ENCODE measurements at regions not wholly inside any gene's neighbourhood (a gene's known extent, or its start where the extent isn't known, plus 50 kb on each side); places are given as distances from the start of the nearest gene placed in this dataset.
"Not testable (repeated sequence)": the region's sequence is repeated elsewhere in the genome, so short reads cannot be mapped to it uniquely, and the experiment has no call there.

DNA sequence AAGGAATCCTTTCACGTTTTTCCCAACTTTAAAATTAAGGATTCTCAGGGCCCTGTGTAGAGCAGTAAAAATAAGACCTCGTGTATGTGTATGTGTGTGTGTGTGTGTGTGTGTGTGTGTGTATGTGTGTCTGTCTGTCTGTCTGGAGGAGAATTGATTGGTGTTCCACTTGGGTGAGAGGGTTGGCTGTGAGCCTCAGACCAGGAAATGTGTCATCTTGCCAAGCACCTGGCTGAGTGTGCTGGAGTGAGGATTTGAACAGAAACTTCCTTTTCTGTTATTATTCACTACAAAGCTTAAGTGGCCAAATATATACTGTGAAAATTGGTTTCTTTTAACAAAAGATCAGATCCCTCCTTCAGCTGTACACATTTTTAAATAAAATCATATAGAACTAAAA lies 103.6 kb upstream of the NUDT6 start:
- not testable (repeated sequence) for DNase-seq (ENCODE audit: low spot score)

DNA sequence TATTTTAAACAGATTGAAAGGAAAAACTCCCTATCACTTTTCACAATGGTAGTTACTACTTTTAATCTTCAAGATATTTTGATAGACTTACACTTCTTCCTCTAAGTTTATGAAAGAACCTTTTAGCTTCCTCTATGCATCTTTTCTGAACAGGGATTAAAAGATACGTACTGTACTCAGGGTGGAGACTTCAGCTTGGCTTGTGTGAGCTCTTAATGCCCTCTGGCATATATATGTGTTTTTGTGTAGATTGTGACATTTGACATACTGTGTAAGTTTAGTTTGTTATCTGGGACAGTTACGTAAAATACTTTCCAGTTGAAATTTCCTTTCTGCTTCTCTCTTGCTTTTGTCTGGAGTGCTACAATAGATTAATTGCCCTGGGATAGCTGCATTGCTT lies 109.3 kb upstream of the NUDT6 start:
- DNase-seq (ENCODE audit: low spot score) = no peak

DNA sequence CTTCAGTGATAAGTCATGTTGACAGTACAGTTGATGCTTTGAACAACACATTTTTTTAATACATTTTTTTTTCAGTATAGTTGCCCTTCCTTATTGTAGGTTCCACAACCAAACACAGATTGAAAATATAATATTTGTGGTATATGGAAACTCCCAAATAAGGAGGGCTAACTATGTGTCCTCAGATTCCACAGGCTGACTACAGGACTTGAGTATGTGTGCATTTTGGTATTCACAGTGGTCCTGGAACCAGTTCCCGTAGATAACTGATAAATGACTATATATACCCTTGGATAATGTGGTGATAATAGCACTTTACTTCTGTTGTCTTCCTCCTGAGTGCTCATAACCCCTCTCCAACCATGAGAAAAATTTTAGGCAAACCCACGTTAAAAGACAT lies 111.6 kb upstream of the NUDT6 start:
- DNase-seq (ENCODE audit: low spot score) = no peak

DNA sequence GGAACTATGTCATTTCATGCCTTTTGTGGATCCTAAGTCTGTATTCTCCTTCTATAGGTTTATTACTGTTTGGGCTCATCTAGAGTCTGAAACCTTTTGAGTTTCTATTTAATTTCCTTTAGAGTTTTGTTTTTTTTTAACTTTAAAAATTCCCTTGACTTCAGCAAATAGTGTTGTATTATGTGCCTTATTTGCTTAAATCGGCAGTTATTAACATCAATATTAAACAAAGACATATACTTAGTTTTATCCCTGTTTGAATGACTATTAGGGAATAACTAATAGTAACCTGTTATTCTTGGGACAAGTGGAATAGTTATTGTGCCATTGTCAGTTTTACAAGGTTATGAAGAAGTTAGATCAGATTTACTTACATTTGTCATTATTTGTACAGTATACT lies 112.8 kb upstream of the NUDT6 start:
- no peak for DNase-seq (ENCODE audit: low spot score)

DNA sequence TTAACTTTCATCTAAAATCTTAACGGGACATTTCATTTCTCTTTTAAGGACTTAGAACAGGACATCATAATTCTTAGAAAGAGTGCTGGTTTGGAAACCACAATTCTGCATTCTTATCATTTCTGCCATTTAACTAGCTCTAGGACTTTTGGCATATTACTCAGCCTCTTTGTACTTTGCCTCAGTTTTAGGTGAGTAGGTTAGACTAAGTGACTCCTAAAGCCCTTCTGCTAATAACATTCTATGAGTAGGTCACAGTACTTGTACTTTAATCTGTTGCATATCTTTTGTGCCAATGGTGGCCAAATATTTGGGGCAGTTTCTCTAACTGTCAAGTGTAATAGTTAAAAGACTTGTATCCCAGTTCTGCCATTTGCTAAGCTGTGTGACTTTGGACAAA lies 115.4 kb upstream of the NUDT6 start:
- no peak for DNase-seq (ENCODE audit: low spot score)

DNA sequence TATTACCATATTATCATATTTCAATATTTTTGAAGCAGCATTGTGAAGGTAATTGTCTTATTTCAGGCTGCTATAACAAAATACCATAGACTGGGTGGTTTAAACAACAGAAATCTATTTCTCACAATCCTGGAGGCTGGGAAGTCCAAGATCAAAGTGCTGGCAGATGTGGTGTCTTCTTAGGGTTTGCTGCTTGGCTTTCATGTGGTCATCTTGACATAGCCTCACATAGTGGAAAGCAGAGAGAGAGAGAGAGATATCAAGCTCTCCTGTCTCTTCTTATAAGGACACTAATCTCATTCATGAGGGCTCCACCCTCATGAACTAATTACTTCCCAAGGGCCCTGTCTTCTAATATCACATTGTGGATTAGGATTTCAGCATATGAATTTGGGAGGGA lies 119.7 kb upstream of the NUDT6 start:
- no peak for DNase-seq (ENCODE audit: low spot score)

DNA sequence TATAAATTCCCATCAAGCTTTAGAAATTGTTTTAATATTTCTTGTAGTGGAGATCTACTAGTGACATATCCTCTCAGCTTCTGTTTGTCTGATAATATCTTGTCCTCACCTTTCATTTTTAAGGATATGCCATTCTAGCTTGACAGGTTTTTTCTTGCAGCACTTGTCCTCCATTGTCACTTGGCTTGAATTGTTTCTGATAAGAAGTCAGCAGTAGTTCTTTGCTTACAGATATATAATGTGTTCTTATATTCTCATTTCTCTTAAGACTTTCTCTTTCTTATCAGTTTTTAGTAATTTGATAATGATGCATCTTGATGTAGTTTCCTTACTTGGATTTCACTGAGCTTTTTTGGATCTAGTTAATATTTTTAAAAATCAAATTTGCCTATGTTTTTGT lies 120.6 kb upstream of the NUDT6 start:
- no peak for DNase-seq (ENCODE audit: low spot score)

DNA sequence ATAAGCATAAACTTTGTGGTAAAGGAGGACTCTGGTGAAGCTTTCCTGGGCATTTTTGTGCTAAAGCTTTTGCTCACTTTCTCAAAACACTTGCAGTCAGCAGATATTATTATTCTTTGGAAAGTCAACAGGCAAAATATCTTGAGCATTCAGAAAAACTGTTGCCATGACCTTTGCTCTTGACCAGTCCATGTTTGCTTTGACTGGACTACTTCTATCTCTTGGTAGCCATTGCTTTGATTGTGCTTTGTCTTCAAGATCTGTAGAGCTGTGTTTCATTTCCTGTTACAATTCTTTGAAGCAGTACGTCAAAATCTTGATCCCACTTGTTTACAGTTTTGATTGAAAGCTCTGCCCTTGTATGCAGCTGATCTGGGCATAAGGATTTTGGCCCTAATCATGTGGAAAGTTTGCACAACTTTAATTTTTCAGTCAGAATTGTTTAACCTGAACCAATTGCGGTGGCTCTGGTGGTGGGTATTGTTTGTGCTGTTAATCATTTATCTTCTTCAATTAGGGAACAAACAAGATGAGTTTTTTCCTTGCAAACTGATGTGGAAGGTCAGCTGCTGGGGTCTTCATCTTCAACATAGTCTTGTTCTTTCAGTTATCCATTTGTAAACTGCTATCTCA lies 121.5 kb upstream of the NUDT6 start:
- no peak for DNase-seq (ENCODE audit: low spot score)

DNA sequence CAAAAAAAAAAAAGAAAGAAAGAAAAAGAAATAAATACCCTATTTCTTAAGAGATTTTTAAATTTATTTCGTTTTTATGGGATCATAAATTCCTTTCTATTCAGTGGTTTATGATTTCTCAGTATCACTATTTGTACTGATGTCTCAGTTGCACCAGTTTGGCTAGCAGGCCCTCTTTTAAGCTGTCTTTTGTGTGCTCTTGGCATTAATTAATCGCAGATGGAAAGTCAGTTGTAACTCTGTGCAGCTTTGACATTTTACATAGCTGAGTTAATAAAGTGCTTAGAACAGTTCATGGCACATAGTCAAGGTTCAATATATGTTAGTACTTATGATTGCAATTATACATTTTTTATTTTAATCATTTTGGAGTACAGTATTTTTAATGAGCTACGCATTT lies 123.7 kb upstream of the NUDT6 start:
- no peak for DNase-seq (ENCODE audit: low spot score)

DNA sequence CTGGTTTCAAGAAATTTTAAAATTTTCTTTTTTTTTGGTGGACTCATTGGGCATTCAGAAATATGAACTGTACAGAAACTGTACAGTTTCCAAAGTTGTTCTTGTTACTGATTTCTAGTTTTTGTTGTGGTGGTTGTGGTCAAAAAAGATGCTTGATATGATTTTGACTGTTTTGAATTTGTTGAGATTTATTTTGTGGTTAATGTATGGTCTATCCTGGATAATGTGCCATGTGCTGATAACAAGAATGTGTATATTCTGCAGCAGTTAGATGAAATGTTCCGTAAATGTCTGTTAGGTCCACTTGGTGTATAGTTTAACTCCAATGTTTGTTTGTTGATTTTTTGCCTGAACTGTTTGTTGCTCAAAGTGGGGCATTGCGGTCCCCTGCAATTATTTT lies 127.6 kb upstream of the NUDT6 start:
- no peak for DNase-seq (ENCODE audit: low spot score)

DNA sequence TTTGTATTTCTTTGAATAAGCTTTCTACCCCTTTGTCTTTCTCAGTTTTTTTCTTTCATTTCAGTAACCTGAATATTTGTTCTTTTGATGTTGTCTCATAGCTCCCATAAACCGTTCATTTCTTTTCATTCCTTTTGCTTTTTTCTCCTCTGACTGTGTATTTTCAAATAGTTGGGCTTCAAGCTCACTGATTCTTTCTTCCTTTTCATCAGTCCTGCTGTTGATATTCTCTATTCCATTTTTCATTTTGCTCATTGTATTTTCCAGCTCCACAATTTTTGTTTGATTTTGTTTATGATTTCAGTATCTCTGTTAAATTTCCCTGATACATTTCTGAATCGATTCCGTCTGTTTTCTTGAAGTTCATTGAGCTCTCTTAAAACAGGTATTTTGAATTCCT lies 129.6 kb upstream of the NUDT6 start:
- DNase-seq (ENCODE audit: low spot score) = no peak

DNA sequence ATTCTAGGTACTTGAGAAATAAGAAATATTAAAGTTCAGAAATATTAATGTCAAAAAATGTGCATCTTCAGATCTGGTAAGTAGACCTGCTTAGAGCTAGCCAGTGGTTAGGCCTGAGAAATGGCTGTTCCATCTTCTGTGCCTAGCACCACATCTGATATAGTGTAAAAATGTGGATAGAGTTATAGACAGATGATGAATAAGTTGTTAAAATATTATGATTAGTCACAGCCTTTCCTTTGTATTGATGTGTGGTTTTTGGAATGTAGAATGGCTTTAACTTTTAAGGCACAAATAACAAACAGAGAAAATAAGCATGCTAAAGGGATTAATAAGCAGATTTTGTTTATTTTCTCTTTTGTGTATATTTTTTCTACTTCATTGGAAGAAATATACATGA lies 133.5 kb upstream of the NUDT6 start:
- DNase-seq (ENCODE audit: low spot score) = no peak

DNA sequence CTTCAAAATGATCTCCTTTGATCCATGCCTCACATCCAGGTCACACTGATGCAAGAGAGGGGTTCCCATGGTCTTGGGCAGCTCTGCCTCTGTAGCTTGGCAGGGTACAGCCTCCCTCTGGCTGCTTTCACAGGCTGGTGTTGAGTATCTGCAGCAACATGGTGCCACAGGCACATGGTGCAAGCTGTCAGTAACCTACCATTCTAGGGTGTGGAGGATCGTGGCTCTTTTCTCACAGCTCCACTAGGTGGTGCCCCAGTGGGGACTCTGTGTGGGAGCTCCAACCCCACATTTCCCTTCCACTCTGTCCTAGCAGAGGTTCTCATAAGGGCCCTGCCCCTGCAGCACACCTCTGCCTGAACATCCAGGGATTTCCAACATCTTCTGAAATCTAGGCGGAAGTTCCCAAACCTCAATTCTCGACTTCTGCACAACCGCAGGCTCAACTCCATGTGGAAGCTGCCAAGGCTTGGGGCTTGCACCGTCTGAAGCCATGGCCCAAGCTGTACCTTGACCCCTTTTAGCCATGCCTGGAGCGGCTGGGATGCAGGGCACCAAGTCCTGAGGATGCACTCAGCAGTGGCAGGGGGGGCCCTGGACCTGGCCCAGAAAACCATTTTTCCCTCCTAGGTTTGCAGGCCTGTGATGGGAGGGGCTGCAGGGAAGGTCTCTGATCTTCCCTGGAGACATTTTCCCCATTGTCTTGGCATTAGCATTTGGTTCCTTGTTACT lies 137.8 kb upstream of the NUDT6 start:
- no peak for DNase-seq (ENCODE audit: low spot score)

DNA sequence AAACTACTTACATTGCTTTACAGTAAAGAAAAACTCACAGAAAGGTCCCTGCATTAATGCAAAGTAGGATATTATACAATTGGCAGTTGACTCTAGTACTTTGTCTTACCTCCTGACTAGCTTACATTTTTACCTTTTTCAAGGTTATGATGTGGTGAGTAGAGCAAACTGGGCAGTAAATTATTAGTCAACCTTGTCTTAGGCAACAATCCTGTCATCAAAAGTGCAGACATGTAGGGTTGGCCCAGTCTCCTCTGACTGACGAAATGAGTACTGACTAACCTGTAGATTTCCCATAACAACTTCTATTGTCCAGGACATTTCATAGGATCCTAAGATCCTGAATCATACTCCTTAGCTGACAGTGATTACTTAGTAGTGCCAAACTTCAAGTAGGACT lies 142.0 kb upstream of the NUDT6 start:
- no peak for DNase-seq (ENCODE audit: low spot score)

DNA sequence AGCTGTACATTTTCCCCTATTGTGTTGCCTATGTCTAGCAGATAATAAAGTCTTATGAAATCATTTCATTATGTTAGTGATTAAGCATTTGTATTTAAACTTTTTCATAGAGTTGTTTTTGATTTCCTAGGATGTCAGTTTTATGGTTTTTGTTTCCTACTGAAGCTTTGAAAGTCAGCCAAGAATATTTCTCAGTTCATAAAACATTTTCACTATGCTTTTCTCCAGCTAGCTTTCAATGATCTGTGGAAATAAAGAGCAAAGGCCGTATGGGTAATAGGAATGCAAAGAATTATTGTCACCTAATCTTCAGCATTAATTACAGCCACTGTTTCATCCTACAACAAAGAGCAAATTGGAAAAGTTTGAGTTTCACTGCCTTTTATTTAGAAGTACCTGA lies 145.7 kb upstream of the NUDT6 start:
- DNase-seq (ENCODE audit: low spot score) = no peak

DNA sequence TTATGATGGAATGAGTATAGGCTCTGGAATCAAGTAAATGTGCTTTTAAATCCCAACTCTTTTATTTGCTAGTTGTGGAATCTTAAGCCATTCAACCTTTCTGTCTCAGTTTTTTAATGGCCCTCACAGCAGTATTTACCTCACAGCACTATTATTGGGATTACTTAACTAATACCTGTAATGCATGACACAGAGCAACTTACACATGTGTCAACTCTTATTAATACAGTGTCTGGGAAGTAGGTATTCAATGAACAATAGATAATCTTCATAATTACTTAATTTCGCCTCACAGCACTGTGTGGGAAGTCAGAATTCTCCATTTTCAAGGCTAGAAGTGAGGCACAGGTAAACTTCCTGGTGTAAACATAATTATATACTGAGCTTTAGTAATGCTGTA lies 149.7 kb upstream of the NUDT6 start:
- no peak for DNase-seq (ENCODE audit: low spot score)

DNA sequence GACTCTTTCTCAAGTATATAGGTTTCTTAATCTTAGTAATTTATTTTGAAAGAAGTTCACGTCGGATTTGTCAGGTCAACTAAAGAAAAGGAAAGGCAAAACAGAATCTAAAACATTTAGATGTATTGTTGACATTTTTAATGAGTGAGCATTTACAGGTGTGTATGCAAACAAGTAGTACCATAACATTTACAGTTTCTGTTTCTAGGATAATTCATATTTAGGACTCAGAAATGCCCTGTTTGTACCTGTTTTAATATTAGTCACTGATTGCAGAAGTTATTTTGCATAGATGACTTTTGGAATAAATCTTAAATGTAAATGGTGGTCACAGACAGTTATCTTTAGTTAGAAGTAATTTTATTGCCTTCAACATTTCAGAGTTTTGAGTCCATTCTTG lies 151.3 kb upstream of the NUDT6 start:
- no peak for DNase-seq (ENCODE audit: low spot score)

DNA sequence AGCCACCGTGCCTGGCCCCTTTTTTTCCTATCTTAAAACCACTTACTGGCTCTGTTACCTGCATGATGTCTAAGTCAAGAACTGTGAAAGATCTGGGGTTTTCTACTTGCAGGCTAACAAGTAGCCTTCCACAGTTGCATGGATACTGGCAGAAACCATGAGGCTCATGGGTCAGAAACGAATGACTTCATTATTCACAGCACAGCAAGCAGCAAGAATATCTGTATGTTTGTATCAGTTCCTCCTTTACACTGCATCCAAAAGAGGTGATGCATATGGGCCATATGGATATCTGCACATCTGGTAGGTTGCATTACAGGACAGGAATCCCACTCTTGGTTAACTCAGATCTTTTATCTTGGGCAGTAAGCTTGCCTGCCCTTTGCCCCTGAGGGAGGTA lies 154.9 kb upstream of the NUDT6 start:
- DNase-seq (ENCODE audit: low spot score) = no peak

DNA sequence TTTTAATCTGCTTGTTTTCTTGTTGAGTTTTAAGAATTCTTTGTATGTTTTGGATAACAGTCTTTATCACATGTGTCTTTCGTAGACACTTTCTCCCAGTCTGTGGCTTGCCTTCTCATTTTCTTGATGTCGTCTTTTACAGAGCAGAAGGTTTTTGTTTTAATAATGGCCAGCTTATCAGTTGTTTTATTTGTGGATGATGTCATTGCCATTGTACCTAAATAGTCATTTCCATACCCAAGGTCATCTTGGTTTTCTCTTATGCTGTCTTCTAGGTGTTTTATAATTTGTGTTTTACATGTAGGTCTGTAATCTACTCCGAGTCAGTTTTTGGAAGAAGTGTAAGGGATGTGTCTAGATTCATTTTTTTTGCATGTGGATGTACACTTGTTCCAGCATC lies 159.6 kb upstream of the NUDT6 start:
- DNase-seq (ENCODE audit: low spot score) = no peak

DNA sequence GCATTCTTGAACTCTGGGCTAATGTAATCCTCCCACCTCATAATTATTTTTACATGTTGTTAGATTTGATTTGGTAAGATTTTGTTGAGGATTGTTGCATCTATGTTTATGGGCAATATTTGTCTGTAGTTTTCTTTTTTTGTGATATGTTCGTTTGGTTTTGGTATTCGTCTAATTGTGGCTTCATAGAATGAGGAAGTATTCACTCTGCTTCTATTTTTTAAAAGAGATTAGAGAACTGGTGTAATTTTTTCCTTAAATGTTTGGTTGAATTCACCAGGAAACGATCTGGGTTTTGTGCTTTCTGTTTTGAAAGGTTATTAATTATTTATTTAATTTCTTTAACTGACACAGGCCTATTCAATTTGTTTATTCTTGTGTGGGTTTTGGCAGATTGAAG lies 161.2 kb upstream of the NUDT6 start:
- no peak for DNase-seq (ENCODE audit: low spot score)

DNA sequence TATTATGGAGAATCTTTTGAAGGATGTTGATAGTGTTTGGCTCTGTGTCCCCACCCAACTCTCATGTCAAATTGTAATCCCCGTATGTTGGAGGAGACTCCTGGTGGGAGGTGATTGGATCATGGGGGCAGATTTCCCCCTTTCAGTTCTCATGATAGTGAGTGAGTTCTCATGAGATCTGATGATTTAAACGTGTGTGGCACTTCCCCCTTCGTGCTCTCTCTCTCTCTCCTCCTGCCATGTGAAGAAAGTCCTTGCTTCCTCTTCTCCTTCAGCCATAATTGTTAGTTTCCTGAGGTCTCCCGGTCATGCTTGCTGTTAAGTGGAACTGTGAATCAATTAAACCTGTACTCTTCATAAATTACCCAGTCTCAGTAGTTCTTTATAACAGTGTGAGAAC lies 166.1 kb upstream of the NUDT6 start:
- DNase-seq (ENCODE audit: low spot score) = no peak

DNA sequence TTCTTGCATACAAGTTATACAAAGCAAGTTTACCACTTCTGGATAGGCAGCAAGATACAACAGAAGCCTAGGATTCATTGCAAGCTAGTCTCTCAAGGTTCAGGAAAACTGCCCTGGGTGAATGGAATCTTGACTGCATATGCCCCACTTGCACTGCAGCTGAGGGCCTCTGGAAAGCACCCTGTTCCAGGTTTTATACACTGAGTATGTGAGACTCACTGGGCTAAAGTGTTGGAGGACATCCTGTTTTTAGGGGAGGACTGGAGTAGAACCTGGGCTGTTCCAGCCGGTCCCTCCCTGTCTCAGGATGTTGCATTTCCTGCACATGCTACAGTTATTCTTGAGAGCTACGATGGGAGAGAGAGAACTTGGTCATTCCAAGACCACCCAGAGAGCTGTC lies 168.5 kb upstream of the NUDT6 start:
- no peak for DNase-seq (ENCODE audit: low spot score)

DNA sequence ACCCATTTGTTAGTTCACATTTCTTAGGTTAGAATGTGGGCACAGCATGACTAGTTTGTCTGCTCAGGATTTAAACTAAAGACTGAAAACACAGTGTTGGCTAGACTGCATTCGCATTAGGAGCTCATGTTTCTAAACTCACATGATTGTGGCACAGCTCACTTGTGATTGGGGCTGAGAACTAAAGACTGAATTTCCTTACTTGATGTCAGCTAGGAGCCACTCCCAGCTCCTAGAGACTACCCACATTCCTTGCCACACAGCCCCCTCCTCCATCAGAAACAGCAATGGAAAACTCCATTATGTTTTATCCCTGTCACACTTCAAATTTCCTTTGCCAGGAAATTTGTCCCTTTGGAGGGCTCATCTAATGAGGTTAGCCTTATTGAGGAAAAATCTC lies 170.2 kb upstream of the NUDT6 start:
- DNase-seq (ENCODE audit: low spot score) = no peak

DNA sequence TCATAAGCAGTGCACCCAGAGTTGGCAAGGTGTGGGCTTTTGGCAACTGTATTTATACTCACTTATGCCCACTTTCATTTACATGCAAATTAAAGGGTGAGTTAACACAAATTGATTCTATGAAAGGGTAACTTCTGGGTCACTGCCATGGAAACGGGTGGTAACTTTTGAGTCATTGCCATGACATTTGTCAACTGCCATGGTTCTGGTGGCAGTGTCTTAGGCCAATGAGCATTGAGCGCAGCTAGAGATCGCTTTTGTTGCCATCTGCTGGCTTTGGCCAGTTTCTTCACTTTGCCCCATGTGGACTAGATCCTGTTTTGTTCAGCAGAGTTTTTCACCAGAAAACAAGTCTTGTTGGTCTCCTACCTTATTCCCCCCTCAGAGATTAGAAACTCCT lies 170.8 kb upstream of the NUDT6 start:
- DNase-seq (ENCODE audit: low spot score) = no peak

All from ureter (tissue), 1 donor.